GM18907 (cell line): ENCODE measurements at regions not wholly inside any gene's neighbourhood (a gene's known extent, or its start where the extent isn't known, plus 50 kb on each side); places are given as distances from the start of the nearest gene placed in this dataset.

Experiments
- ATAC-seq: cut with Tn5 transposase; IDR thresholded peaks from one replicate; pipeline ENCODE4 v1.9.1; 2021; ENCODE audit warnings: mild to moderate bottlenecking, moderate library complexity; ENCODE audit not compliant: unreplicated experiment

DNA sequence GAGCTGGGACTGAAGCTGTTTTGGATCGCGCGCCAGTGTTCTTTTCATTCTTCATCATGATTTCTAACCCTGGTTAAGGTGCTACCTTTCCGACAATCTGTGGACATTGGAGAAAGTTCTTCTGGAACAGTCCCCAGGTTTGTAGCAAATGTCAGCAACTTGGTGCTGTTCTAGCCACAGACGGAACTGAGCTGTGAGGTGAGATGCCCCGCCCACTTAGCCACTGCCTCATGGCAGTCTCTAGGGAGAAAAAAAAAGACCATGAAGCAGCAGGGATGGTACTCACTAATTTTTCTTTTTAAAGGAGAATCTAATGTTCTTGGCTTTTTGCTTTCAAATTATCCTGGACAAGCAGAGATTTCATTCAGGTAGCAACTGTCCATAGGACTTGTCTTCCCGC lies 72.1 kb upstream of the STK32A start:
- no peak for ATAC-seq

DNA sequence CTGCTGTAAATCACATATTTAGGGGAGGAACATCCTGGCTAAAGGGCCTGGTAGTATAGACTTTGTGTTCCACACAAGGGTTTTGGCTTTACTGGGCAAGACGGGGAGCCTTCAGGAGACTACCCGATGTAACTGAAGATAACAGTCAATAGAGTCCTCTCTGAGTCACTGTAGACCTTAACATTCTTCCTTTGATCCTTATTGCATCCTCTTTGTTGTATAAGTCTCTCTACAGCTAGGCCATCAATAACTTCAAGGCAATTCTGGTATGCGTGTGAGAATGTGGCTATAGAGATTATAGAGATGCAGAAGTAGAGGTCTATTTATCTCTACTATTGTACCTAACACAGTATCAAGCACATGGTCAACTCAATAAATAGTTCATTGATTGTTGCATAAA lies 67.3 kb upstream of the STK32A start:
- ATAC-seq, result no peak

DNA sequence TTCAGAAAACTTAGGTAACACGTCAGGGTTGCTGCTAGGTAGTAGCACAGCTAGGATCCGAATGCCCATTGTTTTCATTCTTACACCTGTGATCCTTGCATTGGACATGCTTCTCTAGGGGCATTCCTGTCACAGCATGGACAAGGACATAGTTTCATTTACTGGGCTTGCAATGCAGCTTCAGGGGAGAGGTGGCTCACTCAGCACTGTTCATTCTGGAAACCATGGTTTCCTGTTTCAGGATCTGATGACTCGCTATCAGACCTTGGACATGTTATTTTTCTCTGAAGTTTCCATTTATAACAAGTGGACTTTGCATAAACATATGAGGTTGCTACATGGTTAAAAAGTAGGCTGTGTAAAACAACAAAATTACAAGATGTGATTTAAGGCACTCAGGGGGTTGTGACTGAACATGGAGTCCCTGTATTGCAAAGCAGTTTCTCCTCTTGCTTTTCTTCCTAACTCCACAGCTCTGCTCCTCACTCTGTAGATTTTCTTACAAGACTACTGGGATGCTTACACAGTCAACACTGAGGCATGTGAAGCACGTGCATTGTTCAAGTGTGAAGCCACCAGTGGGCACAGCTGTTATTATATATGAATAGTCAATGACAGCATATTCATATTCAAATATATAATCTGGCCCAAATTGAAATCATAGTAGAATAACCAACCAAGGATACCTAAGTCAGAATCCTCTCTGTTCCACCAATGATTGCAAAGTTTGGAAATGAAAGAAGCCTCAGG lies 66.1 kb upstream of the STK32A start:
- ATAC-seq, result no peak

DNA sequence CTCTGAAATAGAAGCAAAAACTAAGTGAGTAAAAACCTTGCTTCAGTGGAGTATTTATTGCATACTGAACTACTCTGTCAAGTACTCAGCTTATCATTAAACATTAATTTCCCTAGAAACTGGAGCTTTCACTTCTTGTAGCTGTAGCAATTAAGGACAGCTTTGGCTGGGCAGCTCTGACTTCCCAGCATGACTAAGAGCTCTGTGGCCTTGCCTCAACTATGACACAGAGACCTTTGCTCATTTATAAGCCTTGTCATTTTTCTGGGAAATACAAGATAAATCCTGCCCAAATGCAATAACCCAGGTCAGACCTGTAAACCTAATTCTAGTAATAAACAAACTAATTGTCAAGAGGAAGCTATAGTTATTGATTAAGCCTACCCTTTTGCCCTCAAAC lies 65.4 kb upstream of the STK32A start:
- ATAC-seq, result peak; percentile 78

DNA sequence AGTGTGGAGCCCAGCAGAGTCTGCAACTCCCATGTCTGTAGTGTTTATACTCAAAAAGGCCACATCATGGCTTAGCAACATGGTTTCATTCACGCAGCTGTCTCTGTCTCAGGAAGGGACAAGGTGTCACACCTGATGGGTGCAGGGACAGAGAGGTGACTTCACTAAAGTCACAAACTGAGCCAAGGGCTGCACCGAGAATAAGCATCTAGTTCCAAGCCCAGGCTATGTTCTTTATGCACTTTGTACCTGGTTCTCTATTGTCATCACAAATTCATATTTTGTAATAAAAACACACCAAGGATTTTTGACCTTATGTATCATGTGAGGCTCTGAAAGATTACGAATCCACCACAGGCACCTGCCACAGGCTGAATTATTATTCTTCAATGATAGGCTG lies 64.9 kb upstream of the STK32A start:
- peak; percentile 31 for ATAC-seq

DNA sequence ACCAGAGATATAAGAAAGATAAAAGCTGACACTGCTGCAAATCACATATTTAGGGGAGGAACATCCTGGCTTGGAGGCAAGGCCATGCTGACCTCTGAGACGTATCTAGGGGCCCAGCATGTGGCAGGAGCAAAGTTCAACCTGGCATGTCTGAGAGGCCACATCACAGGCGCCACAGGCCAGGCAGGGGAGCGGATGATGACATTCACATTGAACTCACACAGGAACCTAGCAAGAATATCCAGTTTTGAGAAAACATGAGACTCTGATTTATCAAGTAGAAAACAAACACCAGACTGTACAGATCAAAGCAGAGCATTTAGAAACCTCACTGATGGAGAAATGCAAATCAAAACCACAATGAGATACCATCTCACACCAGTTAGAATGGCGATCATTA lies 64.2 kb upstream of the STK32A start:
- ATAC-seq, result peak; percentile 81

DNA sequence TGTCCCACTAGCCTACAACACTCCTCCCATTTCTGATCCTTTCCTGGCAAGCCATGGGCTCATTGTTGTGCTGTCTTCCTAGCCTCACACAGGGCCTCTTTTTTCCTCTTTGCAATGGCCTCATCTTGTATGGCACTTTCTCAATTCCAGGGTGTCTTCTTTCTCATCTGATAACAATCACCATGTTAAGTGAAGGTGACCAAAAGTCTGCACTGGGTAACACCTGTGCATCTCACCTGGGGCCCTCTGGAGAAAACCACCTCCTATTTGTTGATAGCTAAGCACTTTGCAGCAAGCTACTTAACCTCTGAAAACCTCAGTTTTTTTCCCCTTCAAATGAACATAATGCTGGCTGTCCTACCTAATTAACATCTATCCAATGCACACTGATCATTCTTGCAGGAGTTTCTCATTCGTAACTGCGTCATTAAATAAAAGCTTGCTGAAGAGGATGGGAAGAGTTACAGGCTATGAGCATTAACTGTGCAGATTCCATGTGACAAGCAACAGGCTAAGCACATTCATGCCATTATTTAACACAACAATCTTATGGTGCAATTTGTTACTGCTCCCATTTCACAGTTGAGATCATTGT lies 60.1 kb upstream of the STK32A start:
- ATAC-seq, result no peak

DNA sequence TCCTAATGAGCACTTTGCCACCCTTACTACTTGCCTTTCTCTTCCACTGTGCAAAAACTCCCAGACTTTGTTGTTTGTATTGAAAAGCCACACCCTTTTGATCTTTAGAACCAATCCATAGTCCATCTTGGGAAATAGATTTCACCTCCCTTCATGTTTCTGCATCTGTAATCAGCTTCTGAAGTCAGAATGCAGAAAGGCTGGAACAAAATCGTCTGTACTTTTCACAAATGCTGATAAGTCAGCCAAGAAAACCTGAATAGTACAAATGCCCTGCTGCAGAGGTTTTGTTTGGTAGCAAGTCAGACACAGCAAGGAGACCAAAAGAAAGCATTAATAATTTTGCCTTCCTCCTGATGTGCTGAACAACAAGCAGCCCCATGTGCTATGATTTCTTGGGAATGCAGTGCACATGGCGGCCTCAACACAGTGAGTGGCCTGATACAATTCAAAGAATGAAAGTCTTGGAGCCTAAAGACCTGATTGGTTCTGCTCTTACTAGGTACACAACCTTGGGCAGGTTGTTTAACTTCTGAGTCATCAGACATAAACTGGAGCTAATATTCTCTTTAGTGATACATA lies 59.2 kb upstream of the STK32A start:
- ATAC-seq, result no peak

DNA sequence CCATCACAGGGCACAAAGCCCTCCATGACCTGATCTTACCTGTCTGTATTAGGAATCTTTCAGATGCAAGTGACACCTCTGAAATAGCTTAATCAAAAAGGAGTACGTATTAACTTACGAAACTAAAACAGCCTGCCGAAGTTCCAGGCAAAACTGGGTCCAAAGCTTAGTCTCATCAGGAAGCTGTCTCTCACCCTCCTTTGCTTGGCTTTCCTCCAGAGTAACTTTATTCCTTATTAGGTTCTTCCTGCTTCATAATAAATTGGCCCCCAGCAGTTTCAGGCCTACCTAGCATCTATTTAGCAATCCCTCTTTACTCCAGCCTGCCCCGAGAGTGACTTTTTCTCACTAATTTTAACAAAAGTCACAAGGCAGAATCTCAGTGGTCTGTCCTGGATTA lies 58.4 kb upstream of the STK32A start:
- no peak for ATAC-seq

DNA sequence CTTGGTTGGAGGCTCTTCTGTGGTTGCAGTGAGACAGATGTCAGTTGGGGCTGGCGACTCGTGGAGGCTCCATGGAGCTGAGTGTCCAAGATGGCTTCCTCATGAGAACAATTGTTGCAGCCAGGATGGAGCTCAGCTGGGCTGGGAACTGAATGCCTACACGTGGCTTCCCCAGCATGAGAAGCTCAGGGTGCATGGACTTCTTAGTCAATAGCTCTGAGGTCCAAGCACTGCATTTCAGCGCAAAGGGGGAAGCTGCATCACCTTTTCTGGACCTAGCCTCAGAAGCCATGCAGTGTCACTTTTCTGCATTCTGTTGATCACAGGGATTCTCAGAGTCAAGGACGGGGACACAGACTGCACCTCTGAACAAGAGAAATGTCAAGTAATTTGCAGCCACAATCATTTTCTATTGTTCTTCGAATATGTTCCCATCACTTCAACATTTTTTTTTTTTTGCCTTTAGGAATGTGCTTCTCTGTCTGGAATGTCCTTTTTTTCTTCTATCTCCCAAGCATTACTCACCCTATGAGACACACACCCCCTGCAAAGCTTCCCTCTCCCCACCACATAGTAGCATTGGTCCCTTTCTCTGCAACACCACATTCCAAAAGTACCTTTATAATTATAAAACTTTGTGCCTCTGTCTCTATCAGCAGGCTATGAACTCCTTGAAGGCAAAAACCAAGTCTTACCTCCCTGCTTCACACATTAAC lies 57.5 kb upstream of the STK32A start:
- no peak for ATAC-seq

DNA sequence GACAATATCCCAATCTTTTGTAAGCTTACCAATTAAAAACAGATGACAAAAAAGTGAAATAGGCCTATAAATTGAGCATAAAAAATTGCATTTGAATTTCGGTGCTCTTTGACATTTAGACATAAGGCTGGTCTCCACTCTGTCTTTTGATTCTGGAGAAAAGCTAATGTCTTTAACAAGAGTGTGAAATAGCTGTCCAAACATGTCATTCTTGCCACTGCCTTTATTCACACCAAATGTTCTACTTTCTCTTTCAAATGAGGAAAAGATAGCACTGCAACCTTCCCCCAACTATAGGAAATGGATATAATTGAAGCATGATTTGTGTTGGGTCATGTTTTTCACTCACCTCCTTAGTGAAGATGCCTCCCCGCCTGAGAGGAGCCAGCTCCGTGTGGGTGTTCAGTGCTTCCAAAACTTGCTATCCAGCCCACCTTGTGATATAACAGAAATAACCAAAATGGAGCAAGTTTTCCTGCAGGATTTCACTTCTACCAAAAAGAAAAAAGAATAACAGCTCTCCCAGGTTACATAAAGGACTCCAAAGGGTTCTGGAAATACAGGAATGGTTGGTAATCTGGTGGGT lies 55.2 kb upstream of the STK32A start:
- ATAC-seq, result no peak

DNA sequence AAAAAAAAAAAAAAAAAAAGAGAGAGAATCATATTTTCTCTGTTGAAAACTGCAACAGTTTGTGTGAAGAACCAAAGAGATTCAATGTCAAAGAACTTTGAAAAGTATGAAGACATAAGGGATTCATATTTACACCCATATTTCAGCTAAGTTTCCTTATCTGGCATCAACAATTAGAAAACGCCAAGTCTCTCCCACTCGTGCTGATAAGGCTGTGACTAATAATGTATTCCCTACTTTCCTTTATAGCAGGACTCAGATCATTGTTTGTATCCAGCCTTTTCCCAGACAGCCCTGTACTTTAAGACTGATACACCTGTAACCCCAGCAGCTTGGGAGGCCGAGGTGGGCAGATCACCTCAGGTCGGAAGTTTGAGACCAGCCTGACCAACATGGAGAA lies 54.1 kb upstream of the STK32A start:
- ATAC-seq, result no peak
